Liver (tissue), 8 donors: ENCODE measurements at regions not wholly inside any gene's neighbourhood (a gene's known extent, or its start where the extent isn't known, plus 50 kb on each side); places are given as distances from the start of the nearest gene placed in this dataset.

ENCODE experiments used
- DNase-seq: peaks from one replicate; pipeline ENCODE4 v3.0.0-alpha.2; 2017; ENCODE audit warnings: low spot score
- H3K27ac ChIP-seq, 2 donors: one replicate each; pipeline ENCODE4 v1.7.0; 2013; ENCODE audit warnings: inconsistent platforms in 2 of 2, low read length in 2 of 2, control low read depth in 1 of 2, low read depth in 1 of 2, mild to moderate bottlenecking in 1 of 2
- H3K27me3 ChIP-seq, 4 donors: one replicate each; pipeline versions ENCODE4 v1.6.1 to v1.7.0; 2013; ENCODE audit warnings: low read length in 3 of 4, inconsistent platforms in 1 of 4, mild to moderate bottlenecking in 1 of 4, moderate library complexity in 1 of 4; ENCODE audit not compliant: control insufficient read depth in 4 of 4, insufficient read depth in 4 of 4
- H3K36me3 ChIP-seq, 4 donors: one replicate each; pipeline versions ENCODE4 v1.6.1 to v1.7.0; 2013; ENCODE audit warnings: low read length in 3 of 4, mild to moderate bottlenecking in 3 of 4, low read depth in 1 of 4, moderate library complexity in 1 of 4; ENCODE audit not compliant: control insufficient read depth in 4 of 4, insufficient read depth in 3 of 4
- H3K4me1 ChIP-seq, 4 donors: one replicate each; pipeline versions ENCODE4 v1.6.1 to v1.7.0; 2013; ENCODE audit warnings: low read length in 3 of 4, mild to moderate bottlenecking in 3 of 4, moderate library complexity in 1 of 4; ENCODE audit not compliant: control insufficient read depth in 4 of 4, insufficient read depth in 4 of 4
- H3K4me3 ChIP-seq, 3 donors: one replicate each; pipeline versions ENCODE4 v1.6.1 to v1.7.0; 2013; ENCODE audit warnings: low read length in 3 of 3, control low read depth in 1 of 3, low read depth in 1 of 3, mild to moderate bottlenecking in 1 of 3
- H3K9ac ChIP-seq, 2 donors: one replicate each; pipeline ENCODE4 v1.7.0; 2013; ENCODE audit warnings: low read length in 2 of 2, mild to moderate bottlenecking in 2 of 2, moderate library complexity in 2 of 2, control low read depth in 1 of 2, low read depth in 1 of 2
- H3K9me3 ChIP-seq, 4 donors: one replicate each; pipeline versions ENCODE4 v1.6.1 to v1.7.0; 2013; ENCODE audit warnings: low read length in 3 of 4; ENCODE audit not compliant: control insufficient read depth in 4 of 4
- ATF3 ChIP-seq: IDR thresholded peaks from 2 replicates; pipeline ENCODE4 v1.6.1; 2016; ENCODE audit warnings: antibody characterized with exemption
- CTCF ChIP-seq: fragments of 150-350 bp; IDR thresholded peaks from 2 replicates; pipeline ENCODE4 v1.5.1; 2017; ENCODE audit warnings: improper control_type of control experiment, low read depth, low read length; ENCODE audit not compliant: missing input control
- EGR1 ChIP-seq, 2 donors: IDR thresholded peaks; 2 replicates each; pipeline ENCODE4 v1.6.1; 2016 to 2018; ENCODE audit warnings: antibody characterized with exemption in 2 of 2, low read depth in 2 of 2
- FOXA2 ChIP-seq: IDR thresholded peaks from 2 replicates; pipeline ENCODE4 v1.6.1; 2016; ENCODE audit warnings: antibody characterized with exemption
- GABPA ChIP-seq, 2 donors: IDR thresholded peaks in 1 of 2; conservative IDR thresholded peaks in 1 of 2; 2 replicates each; pipeline ENCODE4 v1.6.1; 2016; ENCODE audit warnings: antibody characterized with exemption in 2 of 2, mild to moderate bottlenecking in 1 of 2, moderate library complexity in 1 of 2
- HNF4G ChIP-seq: IDR thresholded peaks from 2 replicates; pipeline ENCODE4 v1.6.1; 2016; ENCODE audit warnings: antibody characterized with exemption
- JUND ChIP-seq, 2 donors: IDR thresholded peaks; 2 replicates each; pipeline ENCODE4 v1.6.1; 2016; ENCODE audit warnings: antibody characterized with exemption in 2 of 2
- NR2F2 ChIP-seq: IDR thresholded peaks from 2 replicates; pipeline ENCODE4 v1.6.1; 2016; ENCODE audit warnings: antibody characterized with exemption
- REST ChIP-seq: IDR thresholded peaks from 2 replicates; pipeline ENCODE4 v1.6.1; 2016; ENCODE audit warnings: antibody characterized with exemption, mild to moderate bottlenecking
- RXRA ChIP-seq, 2 donors: IDR thresholded peaks; 2 replicates each; pipeline ENCODE4 v1.6.1; 2017 to 2018; ENCODE audit warnings: antibody characterized with exemption in 2 of 2, mild to moderate bottlenecking in 1 of 2
- SP1 ChIP-seq: IDR thresholded peaks from 2 replicates; pipeline ENCODE4 v1.6.1; 2018; ENCODE audit warnings: antibody characterized with exemption, mild to moderate bottlenecking
- TAF1 ChIP-seq: conservative IDR thresholded peaks from 2 replicates; pipeline ENCODE4 v1.6.1; 2016; ENCODE audit warnings: antibody characterized with exemption, mild to moderate bottlenecking
- YY1 ChIP-seq: IDR thresholded peaks from 2 replicates; pipeline ENCODE4 v1.6.1; 2016; ENCODE audit warnings: antibody characterized with exemption, mild to moderate bottlenecking
- ZBTB33 ChIP-seq: IDR thresholded peaks from 2 replicates; pipeline ENCODE4 v1.6.1; 2016; ENCODE audit warnings: antibody characterized with exemption
- WGBS: extraction: QIAGEN DNeasy Blood & Tissue Kit; methylation state at CpG from one replicate; pipeline ENCODE4 v1.1.7; 2013; 5-methylcytosine and 5-hydroxymethylcytosine counted together
- TF ChIP-seq, protein P1 (sequence below): IDR thresholded peaks from 2 replicates; pipeline ENCODE4 v1.6.1; 2016; ENCODE audit warnings: antibody characterized with exemption
- donor health status: healthy.
- donor health status: healthy.
- donor health status: healthy.
- donor health status: healthy.
- donor health status: healthy.

GRCh38 chr9:17863213-17863883 is 284.5 kb downstream of the SH3GL2 start:
- H3K4me3 ChIP-seq = no peak overlapping the region
- WGBS = 75% methylated on average over 4 of the region's 4 CpGs
- H3K4me1 ChIP-seq = no peaks in the 10 kb centered on the region
- H3K9me3 ChIP-seq = no peaks in the 10 kb centered on the region
- TF ChIP-seq SP1 (no peak), RXRA (IDR thresholded peaks at IDR 0.05) (no peak), JUND (IDR thresholded peaks at IDR 0.05) (no peak), NR2F2 (no peak), HNF4G (no peak), TAF1 (no peak), ATF3 (no peak), EGR1 (IDR thresholded peaks at IDR 0.05; ENCODE audit: low read depth in 2 of 2) (no peak), GABPA (IDR thresholded peaks at IDR 0.05 in 1 of 2, conservative IDR thresholded peaks at IDR 0.05 in 1 of 2) (no peak), FOXA2 (no peak), ZBTB33 (no peak), CTCF (no peak)
- TF ChIP-seq, protein P1, sequence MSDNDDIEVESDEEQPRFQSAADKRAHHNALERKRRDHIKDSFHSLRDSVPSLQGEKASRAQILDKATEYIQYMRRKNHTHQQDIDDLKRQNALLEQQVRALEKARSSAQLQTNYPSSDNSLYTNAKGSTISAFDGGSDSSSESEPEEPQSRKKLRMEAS = no peak
- H3K9ac ChIP-seq = no peak overlapping the region
- DNase-seq = no peak
- H3K36me3 ChIP-seq = no peaks in the 10 kb centered on the region
- no peaks in the 10 kb centered on the region for H3K27me3 ChIP-seq
- H3K27ac ChIP-seq = no peak overlapping the region

DNA sequence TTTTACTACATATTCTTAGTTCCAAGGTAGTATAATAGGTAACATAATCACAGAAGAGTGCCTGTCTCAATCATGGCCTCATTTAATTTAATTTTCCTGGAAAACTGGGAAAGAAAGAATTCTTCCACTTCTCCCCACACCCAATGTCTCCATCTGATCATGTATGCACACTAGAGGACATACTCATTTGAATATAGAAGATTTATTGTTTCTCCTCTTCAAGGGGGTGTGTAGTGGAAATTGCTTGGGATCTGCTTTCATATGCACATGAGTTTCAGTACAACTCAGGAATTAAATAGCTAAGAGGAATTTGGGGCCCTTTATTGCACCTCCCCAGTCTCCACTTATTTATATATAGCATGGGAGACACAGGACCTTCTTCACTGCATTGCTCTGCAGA is 285.1 kb downstream of the SH3GL2 start:
- TF ChIP-seq YY1 (no peak), REST (no peak)
- H3K27ac ChIP-seq = no peak overlapping the region
- no peaks in the 10 kb centered on the region for H3K4me1 ChIP-seq
- H3K36me3 ChIP-seq = no peaks in the 10 kb centered on the region
- no peak overlapping the region for H3K4me3 ChIP-seq
- no peak for DNase-seq
- no peaks in the 10 kb centered on the region for H3K9me3 ChIP-seq
- no peaks in the 10 kb centered on the region for H3K27me3 ChIP-seq
- H3K9ac ChIP-seq = no peak overlapping the region
